Mammary epithelial cell (primary cell): ENCODE measurements at regions not wholly inside any gene's neighbourhood (a gene's known extent, or its start where the extent isn't known, plus 50 kb on each side); places are given as distances from the start of the nearest gene placed in this dataset.

Experiments
- CTCF ChIP-seq, 2 donors: IDR thresholded peaks in 1 of 2; conservative IDR thresholded peaks in 1 of 2; 2 replicates each; pipeline ENCODE4 v1.5.1; 2011 to 2012; ENCODE audit warnings: inconsistent platforms in 2 of 2, low read length in 2 of 2, mild to moderate bottlenecking in 2 of 2, control low read depth in 1 of 2, low read depth in 1 of 2; ENCODE audit not compliant: insufficient read depth in 1 of 2; ENCODE audit errors: extremely low read depth in 1 of 2
- EZH2 ChIP-seq: IDR thresholded peaks from 2 replicates; pipeline ENCODE4 v1.6.1; 2012; ENCODE audit warnings: low read length, inconsistent platforms, borderline replicate concordance

- TF ChIP-seq CTCF (conservative IDR thresholded peaks at IDR 0.05 in 1 of 2, IDR thresholded peaks at IDR 0.05 in 1 of 2; ENCODE audit: extremely low read depth in 1 of 2, insufficient read depth in 1 of 2, low read depth in 1 of 2, low read length in 2 of 2) (no peak), EZH2 (no peak)
These were observed 551.7 kb upstream of the LRRTM1 start for GRCh38 chr2:80856227-80856626.
